Loucy (cell line): ENCODE measurements at regions not wholly inside any gene's neighbourhood (a gene's known extent, or its start where the extent isn't known, plus 50 kb on each side); places are given as distances from the start of the nearest gene placed in this dataset.

Experiments used
- H2AFZ ChIP-seq: fragments of 200-600 bp; sonication (generic); 2 replicates; pipeline ENCODE4 v1.6.0; 2016; ENCODE audit warnings: antibody characterized with exemption, mild to moderate bottlenecking, low read length, moderate library complexity
- H3F3A ChIP-seq: fragments of 200-600 bp; 2 replicates; pipeline ENCODE4 v1.6.0; 2016; ENCODE audit warnings: antibody characterized with exemption, low read depth, mild to moderate bottlenecking
- H3K27me3 ChIP-seq: fragments of 200-600 bp; sonication (generic); 2 replicates; pipeline ENCODE4 v1.6.1; 2014; ENCODE audit warnings: low read length, mild to moderate bottlenecking; ENCODE audit not compliant: insufficient read depth, poor library complexity, severe bottlenecking
- H3K36me3 ChIP-seq: fragments of 200-600 bp; sonication (generic); 2 replicates; pipeline ENCODE4 v1.6.1; 2016; ENCODE audit warnings: low read length; ENCODE audit not compliant: insufficient read depth
- H3K4me1 ChIP-seq: fragments of 200-600 bp; sonication (generic); 2 replicates; pipeline ENCODE4 v1.5.1; 2014; ENCODE audit warnings: low read length, mild to moderate bottlenecking; ENCODE audit not compliant: insufficient read depth, poor library complexity, severe bottlenecking
- H3K4me2 ChIP-seq: fragments of 200-600 bp; sonication (generic); 2 replicates; pipeline ENCODE4 v1.6.0; 2014; ENCODE audit warnings: antibody characterized with exemption, low read length, low read depth, mild to moderate bottlenecking; ENCODE audit not compliant: poor library complexity, severe bottlenecking
- H3K4me3 ChIP-seq: fragments of 200-600 bp; sonication (generic); 2 replicates; pipeline ENCODE4 v1.5.1; 2014; ENCODE audit warnings: low read length, mild to moderate bottlenecking, mixed read lengths; ENCODE audit not compliant: poor library complexity, severe bottlenecking
- H3K79me2 ChIP-seq: fragments of 200-600 bp; sonication (generic); 2 replicates; pipeline ENCODE4 v1.6.1; 2014; ENCODE audit warnings: low read length; ENCODE audit not compliant: insufficient read depth
- H3K9ac ChIP-seq: fragments of 200-600 bp; sonication (generic); 2 replicates; pipeline ENCODE4 v1.6.0; 2014; ENCODE audit warnings: mild to moderate bottlenecking, low read depth, low read length, moderate library complexity; ENCODE audit not compliant: poor library complexity, severe bottlenecking
- H3K9me2 ChIP-seq: fragments of 200-600 bp; sonication (generic); replicated peaks from 2 replicates; pipeline ENCODE4 v1.6.1; 2016; ENCODE audit warnings: low read depth, low read length, mixed read lengths
- H3K9me3 ChIP-seq: fragments of 200-600 bp; sonication (generic); 2 replicates; pipeline ENCODE4 v1.6.1; 2014; ENCODE audit warnings: mild to moderate bottlenecking, antibody characterized with exemption, low read length, low read depth; ENCODE audit not compliant: insufficient read depth
- H4K20me1 ChIP-seq: fragments of 200-600 bp; sonication (generic); 2 replicates; pipeline ENCODE4 v1.6.0; 2014; ENCODE audit warnings: antibody characterized with exemption, low read length, mild to moderate bottlenecking; ENCODE audit not compliant: insufficient read depth, poor library complexity, severe bottlenecking
- EZH2phosphoT487 ChIP-seq: fragments of 200-600 bp; IDR thresholded peaks from 2 replicates; pipeline ENCODE4 v1.6.1; 2018; ENCODE audit warnings: antibody characterized with exemption, mild to moderate bottlenecking, moderate library complexity, borderline replicate concordance
- TF ChIP-seq, protein P1 (sequence below): fragments of 200-600 bp; sonication (generic); conservative IDR thresholded peaks from 2 replicates; pipeline ENCODE4 v1.5.1; 2014; ENCODE audit warnings: mild to moderate bottlenecking, antibody characterized with exemption, low read length

DNA sequence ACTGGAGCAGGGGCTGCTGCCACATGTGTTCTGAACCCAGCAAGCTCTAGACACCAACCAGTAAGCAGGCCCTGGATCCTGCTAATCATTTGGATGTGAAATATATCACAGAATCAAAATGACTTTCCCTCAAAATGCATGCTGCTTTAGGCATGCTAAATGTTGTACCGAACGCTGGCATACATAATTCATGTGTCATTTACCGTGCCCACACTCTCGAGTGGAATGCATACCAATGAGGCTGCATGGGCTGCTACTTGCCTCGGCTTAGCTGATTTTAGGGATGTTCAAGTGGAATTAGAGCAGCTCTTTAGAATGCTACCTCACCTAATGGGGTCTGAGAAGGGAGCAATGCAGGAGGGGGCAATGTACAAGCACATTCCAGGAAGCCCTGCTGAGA is 509.6 kb upstream of the RAB6C start:
- Histone ChIP-seq H4K20me1 (no peaks in the 10 kb centered on the region), H3K36me3 (no peaks in the 10 kb centered on the region)

DNA sequence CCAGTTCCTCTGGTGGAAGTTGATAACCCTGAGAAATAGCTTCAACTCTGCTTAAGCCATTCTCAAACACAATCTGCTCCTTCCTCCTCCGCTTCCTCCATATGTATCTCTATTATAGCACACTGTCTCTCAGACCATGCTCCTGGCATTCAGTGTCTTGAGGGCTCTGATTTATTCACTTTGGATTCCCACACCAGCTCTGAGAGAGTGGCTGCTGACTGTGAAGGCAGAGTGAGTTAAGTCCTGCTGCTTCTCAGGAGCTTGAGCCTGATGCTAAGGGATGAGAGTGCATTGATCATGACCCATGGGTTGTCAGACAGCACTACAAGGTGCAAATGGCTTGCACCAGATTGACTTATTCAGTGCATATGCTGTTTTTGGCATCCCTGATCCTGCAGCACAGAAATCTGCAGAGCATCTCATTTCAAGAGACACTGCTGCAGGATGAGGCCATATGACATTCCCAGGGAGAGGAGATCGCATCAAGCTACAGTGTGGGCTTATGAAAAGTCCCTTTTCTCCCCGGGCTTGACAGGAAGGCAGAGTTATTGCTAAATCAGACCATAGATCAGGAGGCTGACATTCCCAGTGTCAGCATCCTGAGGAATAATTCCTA is 500.5 kb upstream of the RAB6C start:
- Histone ChIP-seq H4K20me1 (no peaks in the 10 kb centered on the region), H2AFZ (no peak overlapping the region), H3K27me3 (no peaks in the 10 kb centered on the region), H3K9me3 (no peaks in the 10 kb centered on the region), H3F3A (no peaks in the 10 kb centered on the region), H3K9ac (no peak overlapping the region), H3K4me3 (no peak overlapping the region), H3K4me1 (no peaks in the 10 kb centered on the region), H3K9me2 (no peaks in the 10 kb centered on the region), H3K79me2 (no peaks in the 10 kb centered on the region), H3K36me3 (no peaks in the 10 kb centered on the region), H3K4me2 (no peak overlapping the region)
- TF ChIP-seq, protein P1, sequence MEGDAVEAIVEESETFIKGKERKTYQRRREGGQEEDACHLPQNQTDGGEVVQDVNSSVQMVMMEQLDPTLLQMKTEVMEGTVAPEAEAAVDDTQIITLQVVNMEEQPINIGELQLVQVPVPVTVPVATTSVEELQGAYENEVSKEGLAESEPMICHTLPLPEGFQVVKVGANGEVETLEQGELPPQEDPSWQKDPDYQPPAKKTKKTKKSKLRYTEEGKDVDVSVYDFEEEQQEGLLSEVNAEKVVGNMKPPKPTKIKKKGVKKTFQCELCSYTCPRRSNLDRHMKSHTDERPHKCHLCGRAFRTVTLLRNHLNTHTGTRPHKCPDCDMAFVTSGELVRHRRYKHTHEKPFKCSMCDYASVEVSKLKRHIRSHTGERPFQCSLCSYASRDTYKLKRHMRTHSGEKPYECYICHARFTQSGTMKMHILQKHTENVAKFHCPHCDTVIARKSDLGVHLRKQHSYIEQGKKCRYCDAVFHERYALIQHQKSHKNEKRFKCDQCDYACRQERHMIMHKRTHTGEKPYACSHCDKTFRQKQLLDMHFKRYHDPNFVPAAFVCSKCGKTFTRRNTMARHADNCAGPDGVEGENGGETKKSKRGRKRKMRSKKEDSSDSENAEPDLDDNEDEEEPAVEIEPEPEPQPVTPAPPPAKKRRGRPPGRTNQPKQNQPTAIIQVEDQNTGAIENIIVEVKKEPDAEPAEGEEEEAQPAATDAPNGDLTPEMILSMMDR = no peak
- no peak for TF ChIP-seq EZH2phosphoT487

More for the DNA sequence above, 509.6 kb upstream of the RAB6C start:
- H3K9me2 ChIP-seq = no peaks in the 10 kb centered on the region
- TF ChIP-seq, protein P1 = no peak
- no peak for TF ChIP-seq EZH2phosphoT487
- no peaks in the 10 kb centered on the region for H3K27me3 ChIP-seq
- H3K4me2 ChIP-seq = no peak overlapping the region
- no peak overlapping the region for H3K9ac ChIP-seq
- H3K79me2 ChIP-seq = no peaks in the 10 kb centered on the region
- H3K4me3 ChIP-seq = no peak overlapping the region
- H3K9me3 ChIP-seq = no peaks in the 10 kb centered on the region
- H3F3A ChIP-seq = no peaks in the 10 kb centered on the region
- no peaks in the 10 kb centered on the region for H3K4me1 ChIP-seq
- no peak overlapping the region for H2AFZ ChIP-seq

DNA sequence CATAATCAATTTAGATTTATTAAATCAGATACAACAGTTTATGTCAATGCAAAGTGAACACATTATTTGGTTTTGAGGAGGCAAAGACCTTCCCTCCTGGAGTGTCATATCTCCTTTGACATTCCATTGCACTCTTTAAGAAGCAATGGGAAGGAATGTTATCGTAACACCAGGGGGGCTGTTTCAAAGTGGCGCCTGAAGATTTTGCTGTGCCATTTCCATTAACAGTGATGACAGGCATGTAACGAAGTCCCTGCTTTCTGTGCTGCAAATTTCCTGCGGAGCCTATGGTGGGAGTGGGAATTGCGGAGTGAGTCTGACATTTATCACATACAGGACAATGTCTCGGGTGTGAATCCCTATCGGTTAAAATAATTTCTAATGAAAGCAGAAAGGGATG is 499.6 kb upstream of the RAB6C start:
- H3K36me3 ChIP-seq = no peaks in the 10 kb centered on the region
- H3K79me2 ChIP-seq = no peaks in the 10 kb centered on the region
- no peaks in the 10 kb centered on the region for H4K20me1 ChIP-seq
- no peak overlapping the region for H3K4me2 ChIP-seq
- H3K4me3 ChIP-seq = no peak overlapping the region
- H3K9ac ChIP-seq = no peak overlapping the region
- no peaks in the 10 kb centered on the region for H3F3A ChIP-seq
- H3K9me2 ChIP-seq = no peaks in the 10 kb centered on the region
- no peak for TF ChIP-seq EZH2phosphoT487
- TF ChIP-seq, protein P1 = no peak
- no peaks in the 10 kb centered on the region for H3K9me3 ChIP-seq
- H3K4me1 ChIP-seq = no peaks in the 10 kb centered on the region
- no peaks in the 10 kb centered on the region for H3K27me3 ChIP-seq
- no peak overlapping the region for H2AFZ ChIP-seq
